ENCODE measurements at regions not wholly inside any gene's neighbourhood (a gene's known extent, or its start where the extent isn't known, plus 50 kb on each side); places are given as distances from the start of the nearest gene placed in this dataset.
A peak's percentile ranks its signal among the peaks of the same experiment; 100 is the strongest.

DNA sequence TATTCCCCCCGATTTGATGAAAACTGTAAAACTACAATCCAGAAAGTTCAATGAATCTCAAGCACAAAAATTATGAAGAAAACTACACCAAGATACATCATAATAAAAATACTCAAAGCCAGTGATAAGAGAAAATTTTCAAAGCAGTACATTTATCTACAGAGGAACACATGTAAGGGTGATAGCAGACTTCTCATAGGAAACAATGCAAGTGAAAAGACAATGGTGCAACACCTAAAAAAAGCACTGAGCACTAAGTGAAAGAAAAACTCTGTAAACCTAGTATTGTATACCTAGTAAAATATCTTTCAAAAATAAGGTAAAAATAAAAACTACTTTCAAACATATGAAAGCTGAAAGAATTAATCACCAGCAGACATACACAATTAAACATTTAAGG, 76.1 kb upstream of the IRF2BP2 start (continued):
- TF ChIP-seq, protein P1, sequence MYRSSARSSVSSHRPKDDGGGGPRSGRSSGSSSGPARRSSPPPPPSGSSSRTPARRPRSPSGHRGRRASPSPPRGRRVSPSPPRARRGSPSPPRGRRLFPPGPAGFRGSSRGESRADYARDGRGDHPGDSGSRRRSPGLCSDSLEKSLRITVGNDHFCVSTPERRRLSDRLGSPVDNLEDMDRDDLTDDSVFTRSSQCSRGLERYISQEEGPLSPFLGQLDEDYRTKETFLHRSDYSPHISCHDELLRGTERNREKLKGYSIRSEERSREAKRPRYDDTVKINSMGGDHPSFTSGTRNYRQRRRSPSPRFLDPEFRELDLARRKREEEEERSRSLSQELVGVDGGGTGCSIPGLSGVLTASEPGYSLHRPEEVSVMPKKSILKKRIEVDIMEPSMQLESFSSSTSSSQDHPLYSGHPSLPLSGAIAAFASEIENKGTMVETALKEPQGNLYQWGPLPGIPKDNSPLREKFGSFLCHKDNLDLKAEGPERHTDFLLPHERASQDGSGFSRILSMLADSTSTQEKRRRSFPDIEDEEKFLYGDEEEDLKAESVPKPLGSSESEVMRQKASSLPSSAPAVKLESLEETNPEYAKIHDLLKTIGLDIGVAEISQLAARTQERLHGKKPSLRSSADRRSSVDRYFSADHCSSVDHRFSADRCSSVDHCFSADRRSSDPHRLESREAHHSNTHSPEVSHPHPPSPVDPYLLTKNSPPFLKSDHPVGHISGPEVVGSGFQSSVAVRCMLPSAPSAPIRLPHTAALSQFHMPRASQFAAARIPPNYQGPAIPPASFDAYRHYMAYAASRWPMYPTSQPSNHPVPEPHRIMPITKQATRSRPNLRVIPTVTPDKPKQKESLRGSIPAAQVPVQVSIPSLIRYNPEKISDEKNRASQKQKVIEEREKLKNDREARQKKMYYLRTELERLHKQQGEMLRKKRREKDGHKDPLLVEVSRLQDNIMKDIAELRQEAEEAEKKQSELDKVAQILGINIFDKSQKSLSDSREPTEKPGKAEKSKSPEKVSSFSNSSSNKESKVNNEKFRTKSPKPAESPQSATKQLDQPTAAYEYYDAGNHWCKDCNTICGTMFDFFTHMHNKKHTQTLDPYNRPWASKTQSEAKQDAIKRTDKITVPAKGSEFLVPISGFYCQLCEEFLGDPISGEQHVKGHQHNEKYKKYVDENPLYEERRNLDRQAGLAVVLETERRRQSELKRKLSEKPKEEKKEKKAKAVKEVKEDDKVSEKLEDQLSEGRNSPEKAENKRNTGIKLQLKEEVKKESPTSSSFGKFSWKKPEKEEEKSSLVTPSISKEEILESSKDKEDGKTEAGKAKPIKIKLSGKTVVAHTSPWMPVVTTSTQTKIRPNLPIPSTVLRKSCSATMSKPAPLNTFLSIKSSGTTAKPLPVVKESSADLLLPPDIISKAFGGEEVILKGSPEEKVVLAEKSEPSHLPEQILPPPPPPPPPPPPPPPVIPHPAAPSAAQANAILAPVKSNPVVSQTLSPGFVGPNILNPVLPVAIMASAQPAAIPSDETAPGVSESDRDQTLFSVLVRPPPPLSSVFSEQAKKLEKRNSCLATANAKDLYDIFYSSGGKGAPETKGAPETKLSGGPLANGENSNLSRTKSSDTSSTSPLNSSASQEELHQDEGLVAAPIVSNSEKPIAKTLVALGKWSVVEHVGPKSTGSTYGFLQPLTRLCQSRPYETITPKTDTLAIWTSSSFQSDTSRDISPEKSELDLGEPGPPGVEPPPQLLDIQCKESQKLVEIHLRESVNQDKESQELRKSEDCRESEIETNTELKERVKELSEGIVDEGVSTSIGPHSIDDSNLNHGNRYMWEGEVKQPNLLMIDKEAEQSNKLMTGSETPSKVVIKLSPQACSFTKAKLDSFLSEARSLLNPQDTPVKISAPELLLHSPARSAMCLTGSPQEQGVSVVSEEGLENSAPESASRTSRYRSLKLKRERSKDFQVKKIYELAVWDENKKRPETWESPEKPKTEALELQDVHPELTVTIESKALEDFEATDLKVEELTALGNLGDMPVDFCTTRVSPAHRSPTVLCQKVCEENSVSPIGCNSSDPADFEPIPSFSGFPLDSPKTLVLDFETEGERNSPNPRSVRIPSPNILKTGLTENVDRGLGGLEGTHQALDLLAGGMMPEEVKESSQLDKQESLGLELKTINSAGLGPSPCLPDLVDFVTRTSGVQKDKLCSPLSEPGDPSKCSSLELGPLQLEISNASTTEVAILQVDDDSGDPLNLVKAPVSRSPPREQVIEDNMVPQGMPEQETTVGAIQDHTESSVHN (IDR thresholded peaks at IDR 0.05; ENCODE audit: borderline replicate concordance in 1 of 2, low read depth in 1 of 2), result peak in 1 of 2 experiments; percentile 31; a peak in 1 of 4 replicates
- TF ChIP-seq CBX3 (IDR thresholded peaks at IDR 0.05; ENCODE audit: borderline replicate concordance in 1 of 2, low read length in 2 of 2) (peak in 1 of 2 experiments; percentile 100; a peak in 2 of 3 replicates), NCOR1 (IDR thresholded peaks at IDR 0.05) (no peak), HDAC6 (IDR thresholded peaks at IDR 0.05; ENCODE audit: low read depth, low read length) (no peak), ZFPM2 (CRISPR knock-in tag; IDR thresholded peaks at IDR 0.05) (no peak), MYBL2 (IDR thresholded peaks at IDR 0.05; ENCODE audit: low read depth) (peak; percentile 9; the same call in 1 of the 2 replicates), MYBL2 (CRISPR knock-in tag; IDR thresholded peaks at IDR 0.05; ENCODE audit: borderline replicate concordance) (no peak), HDAC1 (IDR thresholded peaks at IDR 0.05) (peak in 1 of 2 experiments; percentile 95; a peak in 2 of 4 replicates), TEAD4 (IDR thresholded peaks at IDR 0.05; ENCODE audit: low read length) (peak; percentile 45), TEAD4 (CRISPR knock-in tag; IDR thresholded peaks at IDR 0.05; ENCODE audit: borderline replicate concordance) (no peak), ZNF12 (CRISPR knock-in tag; IDR thresholded peaks at IDR 0.05) (no peak), ZNF197 (CRISPR knock-in tag; IDR thresholded peaks at IDR 0.05; ENCODE audit: low read depth) (no peak), LEF1 (IDR thresholded peaks at IDR 0.05) (peak; percentile 35; the same call in 1 of the 2 replicates), NBN (IDR thresholded peaks at IDR 0.05; ENCODE audit: low read depth) (0 out of 2 replicates have a peak, but pooled peaks have one; percentile 41), KAT2B (IDR thresholded peaks at IDR 0.05; ENCODE audit: low read depth, low read length) (no peak)
- TF ChIP-seq, protein P2, sequence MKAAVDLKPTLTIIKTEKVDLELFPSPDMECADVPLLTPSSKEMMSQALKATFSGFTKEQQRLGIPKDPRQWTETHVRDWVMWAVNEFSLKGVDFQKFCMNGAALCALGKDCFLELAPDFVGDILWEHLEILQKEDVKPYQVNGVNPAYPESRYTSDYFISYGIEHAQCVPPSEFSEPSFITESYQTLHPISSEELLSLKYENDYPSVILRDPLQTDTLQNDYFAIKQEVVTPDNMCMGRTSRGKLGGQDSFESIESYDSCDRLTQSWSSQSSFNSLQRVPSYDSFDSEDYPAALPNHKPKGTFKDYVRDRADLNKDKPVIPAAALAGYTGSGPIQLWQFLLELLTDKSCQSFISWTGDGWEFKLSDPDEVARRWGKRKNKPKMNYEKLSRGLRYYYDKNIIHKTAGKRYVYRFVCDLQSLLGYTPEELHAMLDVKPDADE (conservative IDR thresholded peaks at IDR 0.05; ENCODE audit: control insufficient read depth, low read depth, low read length), result no peak
- TF ChIP-seq, protein P3, sequence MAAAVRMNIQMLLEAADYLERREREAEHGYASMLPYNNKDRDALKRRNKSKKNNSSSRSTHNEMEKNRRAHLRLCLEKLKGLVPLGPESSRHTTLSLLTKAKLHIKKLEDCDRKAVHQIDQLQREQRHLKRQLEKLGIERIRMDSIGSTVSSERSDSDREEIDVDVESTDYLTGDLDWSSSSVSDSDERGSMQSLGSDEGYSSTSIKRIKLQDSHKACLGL (CRISPR knock-in tag; IDR thresholded peaks at IDR 0.05; ENCODE audit: borderline replicate concordance, poor library complexity, severe bottlenecking), result no peak
- TF ChIP-seq, protein P4, sequence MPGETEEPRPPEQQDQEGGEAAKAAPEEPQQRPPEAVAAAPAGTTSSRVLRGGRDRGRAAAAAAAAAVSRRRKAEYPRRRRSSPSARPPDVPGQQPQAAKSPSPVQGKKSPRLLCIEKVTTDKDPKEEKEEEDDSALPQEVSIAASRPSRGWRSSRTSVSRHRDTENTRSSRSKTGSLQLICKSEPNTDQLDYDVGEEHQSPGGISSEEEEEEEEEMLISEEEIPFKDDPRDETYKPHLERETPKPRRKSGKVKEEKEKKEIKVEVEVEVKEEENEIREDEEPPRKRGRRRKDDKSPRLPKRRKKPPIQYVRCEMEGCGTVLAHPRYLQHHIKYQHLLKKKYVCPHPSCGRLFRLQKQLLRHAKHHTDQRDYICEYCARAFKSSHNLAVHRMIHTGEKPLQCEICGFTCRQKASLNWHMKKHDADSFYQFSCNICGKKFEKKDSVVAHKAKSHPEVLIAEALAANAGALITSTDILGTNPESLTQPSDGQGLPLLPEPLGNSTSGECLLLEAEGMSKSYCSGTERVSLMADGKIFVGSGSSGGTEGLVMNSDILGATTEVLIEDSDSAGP (CRISPR knock-in tag; IDR thresholded peaks at IDR 0.05), result no peak

Data from K562 (cell line).